ENCODE measurements at regions not wholly inside any gene's neighbourhood (a gene's known extent, or its start where the extent isn't known, plus 50 kb on each side); places are given as distances from the start of the nearest gene placed in this dataset.
A peak's percentile ranks its signal among the peaks of the same experiment; 100 is the strongest.
"Not testable (repeated sequence)": the region's sequence is repeated elsewhere in the genome, so short reads cannot be mapped to it uniquely, and the experiment has no call there.

DNA sequence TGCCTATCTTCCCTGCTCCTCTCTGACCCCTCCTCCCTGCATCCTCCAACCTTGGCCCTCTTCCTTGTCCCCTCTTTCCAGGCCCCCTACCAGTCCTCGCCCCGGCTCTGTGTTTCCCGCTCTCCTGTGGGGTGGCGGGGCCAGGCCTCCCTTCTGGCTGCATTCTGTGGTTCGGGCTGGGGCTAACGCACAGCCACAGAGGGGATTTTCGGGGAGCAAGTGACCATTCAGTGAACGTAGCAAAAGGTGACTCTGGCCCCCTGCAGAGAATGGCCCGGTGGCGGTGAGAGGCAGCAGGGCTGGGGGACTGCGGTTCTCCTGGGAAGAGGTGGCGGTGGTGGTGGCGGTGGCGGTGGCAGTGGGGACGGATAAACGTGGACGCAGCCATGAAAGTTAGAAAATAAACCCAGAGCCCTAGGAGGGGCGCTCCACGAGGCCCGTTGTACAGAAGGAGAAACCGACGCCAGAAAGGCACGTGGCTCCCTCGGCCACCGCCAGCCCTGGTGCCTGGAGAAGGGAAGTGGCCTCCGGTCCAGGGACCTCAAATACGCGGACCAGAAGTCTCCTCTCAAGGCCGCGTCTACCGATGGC lies 269.6 kb downstream of the ADGRD1 start:
- no peak for TF ChIP-seq CTCF (IDR thresholded peaks at IDR 0.05; ENCODE audit: extremely low read depth, missing control alignments)
- DNase-seq (ENCODE audit: low spot score): no peak

DNA sequence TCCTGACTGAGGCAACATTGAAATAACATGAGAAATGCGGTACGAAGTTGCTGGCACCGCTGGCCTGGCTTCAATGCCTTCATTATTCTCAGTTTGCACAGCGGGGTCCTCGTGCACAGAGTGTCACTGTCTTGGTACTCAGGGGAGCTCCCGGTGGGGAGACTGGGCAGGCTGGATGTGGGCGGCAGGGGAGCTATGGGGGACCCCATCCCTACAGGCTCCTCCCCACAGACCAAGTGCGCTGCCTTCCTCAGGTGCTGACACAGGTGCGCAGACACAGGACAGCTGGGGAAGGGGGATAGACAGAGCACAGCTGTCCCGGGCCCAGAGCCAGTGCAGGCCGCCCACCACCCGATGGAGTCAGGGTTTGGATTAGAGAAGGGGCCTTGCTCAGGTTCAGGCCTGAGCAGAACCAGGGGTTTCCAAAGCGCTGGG lies 270.1 kb downstream of the ADGRD1 start:
- peak; percentile 27 for DNase-seq (ENCODE audit: low spot score)
- TF ChIP-seq CTCF (IDR thresholded peaks at IDR 0.05; ENCODE audit: extremely low read depth, missing control alignments): no peak

GRCh38 chr12:131224226-131225065 lies 270.7 kb downstream of the ADGRD1 start:
- peak; percentile 19 for DNase-seq (ENCODE audit: low spot score)

DNA sequence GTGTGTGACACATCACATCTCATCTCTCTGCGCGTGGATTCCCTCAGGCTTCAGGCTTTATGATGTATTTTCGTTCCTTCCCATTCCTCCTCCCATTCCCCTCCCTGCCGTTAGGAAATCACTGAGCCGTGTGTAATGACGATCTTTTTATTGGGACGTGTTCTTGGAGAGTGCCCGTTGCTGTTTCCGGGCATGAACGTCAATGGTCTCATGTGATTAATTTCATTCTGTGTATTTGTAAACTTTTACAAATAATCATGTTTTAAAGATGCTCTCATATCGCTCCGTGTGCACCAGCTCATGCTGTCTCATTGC lies 271.3 kb downstream of the ADGRD1 start:
- not testable (repeated sequence) for DNase-seq (ENCODE audit: low spot score)

DNA sequence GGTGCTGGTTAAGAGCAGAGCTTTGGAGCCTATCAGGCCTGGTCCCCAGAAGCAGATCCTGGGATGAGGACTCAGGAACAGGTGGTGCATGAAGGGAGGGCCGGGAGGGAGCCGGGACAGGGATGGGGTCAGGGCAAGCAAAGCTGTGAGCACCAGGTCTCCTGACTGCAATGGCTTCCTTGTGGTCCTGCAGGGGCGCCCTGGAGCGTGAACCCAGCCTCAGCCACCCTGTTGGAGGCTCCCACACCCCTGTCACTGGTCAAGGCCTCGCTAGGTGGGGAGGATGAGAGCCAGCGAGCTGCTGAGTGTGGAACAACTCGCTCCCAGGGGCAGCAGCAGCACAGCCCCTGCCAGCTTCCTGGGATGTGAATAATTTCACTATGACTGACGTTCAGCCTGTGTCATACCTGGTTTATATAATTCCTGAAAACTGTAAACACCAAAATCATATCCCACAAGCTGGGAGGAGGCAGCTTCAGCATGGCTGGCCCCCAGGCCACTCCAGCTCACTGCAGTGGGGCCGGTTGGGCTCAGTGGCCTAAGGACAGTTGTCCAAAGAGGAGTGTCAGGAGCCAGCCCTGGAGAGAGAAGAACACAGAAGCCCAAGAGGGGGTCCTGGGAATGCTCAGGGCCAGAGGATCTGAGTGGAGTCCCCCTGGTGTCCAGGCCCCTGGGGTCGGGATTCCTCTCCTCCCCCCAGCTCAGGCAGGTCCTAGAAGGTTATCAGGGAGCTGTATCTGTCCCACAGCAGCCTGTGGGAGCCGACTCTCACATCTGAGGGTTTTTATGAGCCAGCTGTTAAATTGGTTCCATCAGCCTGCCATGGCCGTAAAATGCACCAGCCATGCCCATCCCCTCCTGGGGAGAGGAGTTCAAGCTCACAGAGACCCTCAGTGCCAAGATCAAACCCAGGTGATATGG lies 272.9 kb downstream of the ADGRD1 start:
- DNase-seq (ENCODE audit: low spot score): no peak
- TF ChIP-seq CTCF (IDR thresholded peaks at IDR 0.05; ENCODE audit: extremely low read depth, missing control alignments): no peak

DNA sequence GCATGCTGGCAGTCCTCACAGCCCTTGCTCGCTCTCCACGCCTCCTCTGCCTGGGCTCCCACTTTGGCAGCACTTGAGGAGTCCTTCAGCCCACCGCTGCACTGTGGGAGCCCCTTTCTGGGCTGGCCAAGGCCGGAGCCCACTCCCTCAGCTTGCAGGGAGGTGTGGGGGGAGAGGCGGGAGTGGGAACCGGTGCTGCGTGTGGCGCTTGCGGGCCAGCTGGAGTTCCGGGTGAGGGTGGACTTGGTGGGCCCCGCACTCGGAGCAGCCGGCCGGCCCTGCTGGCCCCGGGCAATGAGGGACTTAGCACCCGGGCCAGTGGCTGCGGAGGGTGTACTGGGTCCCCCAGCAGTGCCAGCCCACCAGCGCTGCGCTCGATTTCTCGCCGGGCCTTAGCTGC lies 273.9 kb downstream of the ADGRD1 start:
- not testable (repeated sequence) for DNase-seq (ENCODE audit: low spot score)

DNA sequence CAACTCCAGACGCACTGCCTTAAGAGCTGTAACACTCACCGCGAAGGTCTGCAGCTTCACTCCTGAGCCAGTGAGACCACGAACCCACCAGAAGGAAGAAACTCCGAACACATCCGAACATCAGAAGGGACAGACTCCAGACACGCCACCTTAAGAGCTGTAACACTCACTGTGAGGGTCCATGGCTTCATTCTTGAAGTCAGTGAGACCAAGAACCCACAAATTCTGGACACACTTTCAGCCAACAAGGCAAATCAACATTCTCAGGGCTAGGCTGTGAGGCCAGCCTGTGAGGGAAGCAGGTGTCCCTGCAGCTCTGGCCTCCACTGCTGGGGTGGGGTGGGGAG lies 275.3 kb downstream of the ADGRD1 start:
- not testable (repeated sequence) for DNase-seq (ENCODE audit: low spot score)

DNA sequence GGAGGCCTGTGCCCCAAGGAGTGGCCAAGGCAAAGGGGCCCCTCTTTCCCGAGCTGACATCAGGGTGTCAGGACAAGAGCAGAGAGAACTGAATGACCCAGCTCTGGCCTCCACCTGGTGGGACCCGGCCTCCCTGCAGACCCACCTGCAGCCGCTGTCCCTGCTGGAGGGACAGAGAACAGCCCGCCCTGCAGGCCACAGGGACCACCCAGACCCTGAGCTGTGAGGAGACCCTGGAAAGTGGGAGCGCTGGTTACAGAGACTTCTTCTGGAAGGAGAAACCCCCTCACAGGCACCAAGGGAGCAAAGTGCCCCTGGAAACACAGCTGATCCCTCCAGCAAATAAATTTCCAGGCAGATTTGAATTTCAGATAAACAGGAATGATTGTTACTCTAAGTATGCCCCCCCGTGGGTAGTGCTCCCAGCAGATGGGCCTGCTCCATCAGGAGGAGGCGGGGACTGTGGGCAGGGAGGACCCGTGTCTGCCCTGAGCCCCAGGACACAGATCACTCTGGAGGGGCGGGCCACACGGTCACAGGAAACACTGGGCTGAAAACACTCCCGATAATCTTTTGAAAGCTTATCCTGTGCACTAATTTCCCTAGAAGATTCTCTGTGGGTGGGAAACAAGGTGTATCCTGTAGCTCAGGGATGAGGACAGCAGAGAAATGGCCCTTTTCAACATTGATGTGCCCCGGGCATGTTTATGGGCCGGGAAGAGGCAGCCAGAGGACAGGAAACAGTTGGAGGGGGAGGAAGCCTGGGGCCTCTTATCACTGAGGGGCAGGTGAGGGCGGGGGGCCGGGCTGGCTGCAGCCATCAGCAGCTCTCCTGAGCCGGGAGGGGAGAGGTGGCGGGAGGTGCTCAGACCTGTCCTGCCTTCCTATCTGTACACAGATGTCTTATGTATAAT lies 276.0 kb downstream of the ADGRD1 start:
- no peak for DNase-seq (ENCODE audit: low spot score)
- no peak for TF ChIP-seq CTCF (IDR thresholded peaks at IDR 0.05; ENCODE audit: extremely low read depth, missing control alignments)

Data from GM20000 (cell line).